Peyer's patch (tissue), 4 donors: ENCODE measurements at regions not wholly inside any gene's neighbourhood (a gene's known extent, or its start where the extent isn't known, plus 50 kb on each side); places are given as distances from the start of the nearest gene placed in this dataset.

Experiments
- POLR2A ChIP-seq, 2 donors: fragments of 450-650 bp; IDR thresholded peaks; one replicate each; pipeline ENCODE4 v1.5.1; 2017; ENCODE audit warnings: antibody characterized with exemption in 2 of 2, mild to moderate bottlenecking in 2 of 2, moderate library complexity in 2 of 2
- TF ChIP-seq, protein P1 (sequence below), 6 experiments: fragments of 450-650 bp in 4 of 6; fragments of 200-600 bp in 2 of 6; sonication (generic) in 1 of 6; IDR thresholded peaks; one replicate each; pipeline ENCODE4 v1.5.1; 2017 to 2019; ENCODE audit warnings: antibody characterized with exemption in 6 of 6, mild to moderate bottlenecking in 3 of 6, moderate library complexity in 1 of 6

DNA sequence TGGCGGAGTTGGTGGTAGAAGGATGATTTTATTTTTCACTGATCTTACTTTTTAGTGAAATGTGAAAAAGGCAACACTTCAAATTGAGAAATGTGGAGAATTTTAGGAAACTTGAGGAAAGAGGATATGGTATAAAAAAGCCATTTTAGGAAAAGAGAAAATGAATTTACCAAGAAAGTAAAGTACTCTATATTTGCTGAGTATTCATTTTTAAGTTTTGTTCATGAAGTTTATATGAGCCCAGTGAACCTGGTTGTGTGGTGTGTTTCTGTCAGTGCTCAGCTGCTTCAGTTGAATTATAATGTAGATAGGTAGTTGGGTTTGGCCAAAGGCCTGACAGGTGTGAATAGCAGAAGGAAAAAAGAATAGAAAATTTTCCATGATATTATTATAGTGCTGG is 345.5 kb upstream of the FSTL5 start:
- TF ChIP-seq POLR2A (IDR thresholded peaks at IDR 0.05), result no peak
- TF ChIP-seq, protein P1, sequence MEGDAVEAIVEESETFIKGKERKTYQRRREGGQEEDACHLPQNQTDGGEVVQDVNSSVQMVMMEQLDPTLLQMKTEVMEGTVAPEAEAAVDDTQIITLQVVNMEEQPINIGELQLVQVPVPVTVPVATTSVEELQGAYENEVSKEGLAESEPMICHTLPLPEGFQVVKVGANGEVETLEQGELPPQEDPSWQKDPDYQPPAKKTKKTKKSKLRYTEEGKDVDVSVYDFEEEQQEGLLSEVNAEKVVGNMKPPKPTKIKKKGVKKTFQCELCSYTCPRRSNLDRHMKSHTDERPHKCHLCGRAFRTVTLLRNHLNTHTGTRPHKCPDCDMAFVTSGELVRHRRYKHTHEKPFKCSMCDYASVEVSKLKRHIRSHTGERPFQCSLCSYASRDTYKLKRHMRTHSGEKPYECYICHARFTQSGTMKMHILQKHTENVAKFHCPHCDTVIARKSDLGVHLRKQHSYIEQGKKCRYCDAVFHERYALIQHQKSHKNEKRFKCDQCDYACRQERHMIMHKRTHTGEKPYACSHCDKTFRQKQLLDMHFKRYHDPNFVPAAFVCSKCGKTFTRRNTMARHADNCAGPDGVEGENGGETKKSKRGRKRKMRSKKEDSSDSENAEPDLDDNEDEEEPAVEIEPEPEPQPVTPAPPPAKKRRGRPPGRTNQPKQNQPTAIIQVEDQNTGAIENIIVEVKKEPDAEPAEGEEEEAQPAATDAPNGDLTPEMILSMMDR (IDR thresholded peaks at IDR 0.05), result no peak
